HCT116 (cell line): ENCODE measurements at regions not wholly inside any gene's neighbourhood (a gene's known extent, or its start where the extent isn't known, plus 50 kb on each side); places are given as distances from the start of the nearest gene placed in this dataset.

Experiments
- ATAC-seq: fragments of 200-7000 bp; cut with Tn5 transposase; 2 replicates; pipeline ENCODE4 v1.9.1; 2020; ENCODE audit warnings: mild to moderate bottlenecking, moderate library complexity
- BruUV-seq: library from RNA; stranded (reverse); fragments of 400-500 nt; replicated peaks from 2 replicates; lab custom pipeline; 2021; lab: Mats Ljungman, UMichigan
- CTCF ChIA-PET: fragments of 300-600 bp; sonication (Branson Sonifier 250); formaldehyde crosslinking; loops from one replicate; lab custom pipeline; 2021; ENCODE audit warnings: antibody characterized with exemption; lab: Charles Lee
- POLR2A ChIA-PET: fragments of 300-600, 350-600 bp; sonication (Branson Sonifier 250); formaldehyde crosslinking; loops from one replicate; lab custom pipeline; 2021; ENCODE audit warnings: antibody characterized with exemption; lab: Charles Lee
- RAD21 ChIA-PET, 2 experiments: fragments of 300-600 bp; sonication (Branson Sonifier 250); formaldehyde crosslinking; loops; one replicate each; lab custom pipeline; 2023; ENCODE audit warnings: low total read pairs in 2 of 2; ENCODE audit not compliant: uncharacterized antibody in 2 of 2, unreplicated experiment in 2 of 2, low non-redundant PET in 1 of 2; lab: Charles Lee
- DNase-seq: peaks from one replicate; pipeline ENCODE4 v3.0.0-alpha.2; 2010; ENCODE audit warnings: low read depth, low spot score
- H2AFZ ChIP-seq: fragments of 200-600 bp; shearing (Covaris generic), sonication (generic); 2 replicates; pipeline ENCODE4 v1.6.1; 2017; ENCODE audit warnings: low read depth, mixed run types, mixed read lengths, antibody characterized with exemption, low read length; ENCODE audit not compliant: poor library complexity, severe bottlenecking
- H3K27ac ChIP-seq: 2 replicates; pipeline ENCODE4 v1.5.1; 2012; ENCODE audit warnings: low read depth, low read length
- H3K27me3 ChIP-seq: fragments of 200-600 bp; sonication (generic); 2 replicates; pipeline ENCODE4 v1.6.1; 2016; ENCODE audit warnings: mixed run types, low read length, mixed read lengths; ENCODE audit not compliant: insufficient read depth
- H3K36me3 ChIP-seq, 2 experiments: fragments of 200-500 bp in 1 of 2; fragments of 200-600 bp in 1 of 2; sonication (Bioruptor generic) in 1 of 2; sonication (generic) in 1 of 2; 2 replicates each; pipeline versions ENCODE4 v1.5.1 to v1.6.1; 2014 to 2016; ENCODE audit warnings: low read length in 2 of 2, inconsistent platforms in 1 of 2, mixed read lengths in 1 of 2, mixed run types in 1 of 2; ENCODE audit not compliant: insufficient read depth in 2 of 2, control insufficient read depth in 1 of 2
- H3K4me1 ChIP-seq, 2 experiments: fragments of 200-600 bp in 1 of 2; sonication (generic) in 1 of 2; 2 replicates each; pipeline versions ENCODE4 v1.5.1 to v1.6.1; 2012 to 2017; ENCODE audit warnings: low read length in 2 of 2, inconsistent platforms in 1 of 2, mild to moderate bottlenecking in 1 of 2, mixed read lengths in 1 of 2, mixed run types in 1 of 2, moderate library complexity in 1 of 2; ENCODE audit not compliant: insufficient read depth in 2 of 2, control insufficient read depth in 1 of 2
- H3K4me2 ChIP-seq: fragments of 200-600 bp; sonication (generic); 2 replicates; pipeline ENCODE4 v1.6.1; 2017; ENCODE audit warnings: mixed run types, low read length, mixed read lengths
- H3K4me3 ChIP-seq, 2 experiments: fragments of 200-600 bp in 1 of 2; sonication (generic) in 1 of 2; replicated peaks in 1 of 2; 2 replicates each; pipeline ENCODE4 v1.5.1; 2011 to 2016; ENCODE audit warnings: low read length in 2 of 2, control low read depth in 1 of 2, low read depth in 1 of 2, mild to moderate bottlenecking in 1 of 2, mixed read lengths in 1 of 2, mixed run types in 1 of 2
- H3K79me2 ChIP-seq: fragments of 200-600 bp; sonication (generic); 2 replicates; pipeline ENCODE4 v1.6.1; 2017; ENCODE audit warnings: mild to moderate bottlenecking, mixed run types, low read length, moderate library complexity, mixed read lengths; ENCODE audit not compliant: insufficient read depth
- H3K9ac ChIP-seq: fragments of 200-600 bp; sonication (generic); 2 replicates; pipeline ENCODE4 v1.6.1; 2016; ENCODE audit warnings: low read length, mixed read lengths
- H3K9me2 ChIP-seq: fragments of 200-600 bp; sonication (generic), shearing (Covaris generic); 2 replicates; pipeline ENCODE4 v1.6.1; 2017; ENCODE audit warnings: mixed run types, mild to moderate bottlenecking, moderate library complexity; ENCODE audit not compliant: insufficient read depth
- H3K9me3 ChIP-seq, 2 experiments: fragments of 200-500 bp in 1 of 2; fragments of 200-600 bp in 1 of 2; sonication (Bioruptor generic) in 1 of 2; sonication (generic) in 1 of 2; 2 replicates each; pipeline ENCODE4 v1.6.1; 2014 to 2017; ENCODE audit warnings: low read length in 2 of 2, mixed read lengths in 2 of 2, inconsistent platforms in 1 of 2, low read depth in 1 of 2, mild to moderate bottlenecking in 1 of 2, mixed run types in 1 of 2, moderate library complexity in 1 of 2; ENCODE audit not compliant: control insufficient read depth in 1 of 2, insufficient read depth in 1 of 2
- H4K20me1 ChIP-seq: fragments of 200-600 bp; sonication (generic), shearing (Covaris generic); 2 replicates; pipeline ENCODE4 v1.6.1; 2017; ENCODE audit warnings: mixed run types, mild to moderate bottlenecking, moderate library complexity; ENCODE audit not compliant: insufficient read depth
- ATF3 ChIP-seq: IDR thresholded peaks from 2 replicates; pipeline ENCODE4 v1.6.1; 2012
- CBX3 ChIP-seq: IDR thresholded peaks from 2 replicates; pipeline ENCODE4 v1.6.1; 2012; ENCODE audit warnings: low read depth
- CTCF ChIP-seq, 3 experiments: fragments of 200-600 bp in 1 of 3; sonication (generic) in 1 of 3; IDR thresholded peaks in 2 of 3; conservative IDR thresholded peaks in 1 of 3; 2 replicates each; pipeline ENCODE4 v1.5.1; 2012 to 2017; ENCODE audit warnings: low read depth in 2 of 3, low read length in 2 of 3, antibody characterized with exemption in 1 of 3, borderline replicate concordance in 1 of 3, control low read depth in 1 of 3, mild to moderate bottlenecking in 1 of 3, mixed read lengths in 1 of 3, mixed run types in 1 of 3, moderate library complexity in 1 of 3; ENCODE audit not compliant: insufficient read depth in 1 of 3
- ELF1 ChIP-seq: IDR thresholded peaks from 2 replicates; pipeline ENCODE4 v1.6.1; 2012; ENCODE audit warnings: low read depth, borderline replicate concordance
- EZH2 ChIP-seq: fragments of 200-600 bp; sonication (generic); IDR thresholded peaks from 2 replicates; pipeline ENCODE4 v1.6.1; 2017; ENCODE audit warnings: antibody characterized with exemption, mixed run types
- EZH2phosphoT487 ChIP-seq: fragments of 200-600 bp; IDR thresholded peaks from 2 replicates; pipeline ENCODE4 v1.6.1; 2018; ENCODE audit warnings: antibody characterized with exemption, borderline replicate concordance
- POLR2A ChIP-seq: IDR thresholded peaks from 2 replicates; pipeline ENCODE4 v1.7.0; 2011; ENCODE audit warnings: borderline replicate concordance; ENCODE audit not compliant: insufficient read depth, insufficient read length; ENCODE audit errors: extremely low read depth
- POLR2AphosphoS5 ChIP-seq: IDR thresholded peaks from 2 replicates; pipeline ENCODE4 v1.6.1; 2011; ENCODE audit warnings: mild to moderate bottlenecking, low read depth, low read length, moderate library complexity
- RAD21 ChIP-seq: IDR thresholded peaks from 2 replicates; pipeline ENCODE4 v1.6.1; 2012; ENCODE audit warnings: low read depth, mild to moderate bottlenecking
- SRF ChIP-seq: IDR thresholded peaks from 2 replicates; pipeline ENCODE4 v1.6.1; 2012; ENCODE audit warnings: low read depth
- TCF7L2 ChIP-seq: IDR thresholded peaks from 2 replicates; pipeline ENCODE4 v1.7.0; 2011; ENCODE audit warnings: borderline replicate concordance, inconsistent platforms; ENCODE audit not compliant: insufficient read depth, insufficient read length; ENCODE audit errors: extremely low read depth
- YY1 ChIP-seq: IDR thresholded peaks from 2 replicates; pipeline ENCODE4 v1.6.1; 2011; ENCODE audit warnings: low read length, low read depth, moderate library complexity, mild to moderate bottlenecking; ENCODE audit not compliant: insufficient replicate concordance; ENCODE audit errors: extremely low read depth
- ZBTB33 ChIP-seq: IDR thresholded peaks from 2 replicates; pipeline ENCODE4 v1.6.1; 2011; ENCODE audit warnings: mild to moderate bottlenecking, low read length, moderate library complexity; ENCODE audit not compliant: insufficient replicate concordance; ENCODE audit errors: extremely low read depth
- intact Hi-C: fragments of 100-400 bp; cut with micrococcal nuclease; formaldehyde crosslinking; loops from 2 replicates; pipeline ENCODE4 v1.10.0; 2022

GRCh38 chr4:137998666-137999429, 243.3 kb downstream of the SLC7A11 start (continued):
- TF ChIP-seq CBX3 (no peak), ZBTB33 (no peak)
- TF ChIP-seq, all 23 proteins: peak for 0

GRCh38 chr4:137997496-137997895, 244.7 kb downstream of the SLC7A11 start:
- DNase-seq (no peak), ATAC-seq (no peak)
- H3K27me3 ChIP-seq, result no peaks in the 10 kb centered on the region
- H3K36me3 ChIP-seq, result no peaks in the 10 kb centered on the region
- no peaks in the 10 kb centered on the region for H3K9me3 ChIP-seq
- H3K4me1 ChIP-seq, result no peaks in the 10 kb centered on the region
- BruUV-seq, result no TSS peak
- ChIA-PET CTCF (no interaction called here), POLR2A (no interaction called here), RAD21 (no interaction called here)
- no peaks in the 10 kb centered on the region for H4K20me1 ChIP-seq
- H3K4me3 ChIP-seq, result no peak overlapping the region
- no peak overlapping the region for H3K9ac ChIP-seq
- intact Hi-C loops, result no loop called here
- no peaks in the 10 kb centered on the region for H3K79me2 ChIP-seq
- no peak overlapping the region for H3K27ac ChIP-seq
- TF ChIP-seq CBX3, result no peak
- TF ChIP-seq CTCF (IDR thresholded peaks at IDR 0.05 in 2 of 3, conservative IDR thresholded peaks at IDR 0.05 in 1 of 3; ENCODE audit: borderline replicate concordance in 1 of 3, insufficient read depth in 1 of 3, low read depth in 2 of 3, low read length in 2 of 3), result no peak
- TF ChIP-seq SRF, result no peak
- no peak for TF ChIP-seq ELF1
- no peak for TF ChIP-seq ZBTB33
- no peak for TF ChIP-seq POLR2AphosphoS5
- no peak for TF ChIP-seq EZH2phosphoT487
- TF ChIP-seq POLR2A, result no peak
- TF ChIP-seq EZH2, result no peak
- no peak for TF ChIP-seq ATF3
- TF ChIP-seq RAD21, result no peak
- TF ChIP-seq YY1, result no peak
- TF ChIP-seq TCF7L2, result no peak
- H3K4me2 ChIP-seq, result no peak overlapping the region
- no peaks in the 10 kb centered on the region for H3K9me2 ChIP-seq
- H2AFZ ChIP-seq, result no peak overlapping the region
